ENCODE measurements at regions not wholly inside any gene's neighbourhood (a gene's known extent, or its start where the extent isn't known, plus 50 kb on each side); places are given as distances from the start of the nearest gene placed in this dataset.

DNA sequence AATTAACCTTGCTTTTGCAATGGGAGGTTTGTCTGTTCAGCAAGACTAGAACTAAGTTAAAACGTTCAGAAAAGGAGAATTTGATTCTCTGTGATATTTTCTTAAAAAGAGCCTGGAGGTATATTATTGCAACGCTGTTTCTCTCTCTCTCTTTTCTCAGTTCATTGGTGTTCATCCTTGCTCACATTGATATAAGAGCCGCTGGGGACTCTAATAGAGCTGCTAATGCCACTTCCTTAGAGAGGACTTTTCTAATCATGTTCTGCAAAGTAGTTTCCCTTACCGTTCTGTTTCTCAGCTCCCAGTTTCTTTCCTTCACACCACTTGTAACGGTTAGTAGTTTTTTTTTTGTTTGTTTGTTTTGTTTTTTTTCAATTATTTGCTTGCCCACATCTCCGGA is 203.8 kb downstream of the RWDD3 start:
- no peak for DNase-seq

DNA sequence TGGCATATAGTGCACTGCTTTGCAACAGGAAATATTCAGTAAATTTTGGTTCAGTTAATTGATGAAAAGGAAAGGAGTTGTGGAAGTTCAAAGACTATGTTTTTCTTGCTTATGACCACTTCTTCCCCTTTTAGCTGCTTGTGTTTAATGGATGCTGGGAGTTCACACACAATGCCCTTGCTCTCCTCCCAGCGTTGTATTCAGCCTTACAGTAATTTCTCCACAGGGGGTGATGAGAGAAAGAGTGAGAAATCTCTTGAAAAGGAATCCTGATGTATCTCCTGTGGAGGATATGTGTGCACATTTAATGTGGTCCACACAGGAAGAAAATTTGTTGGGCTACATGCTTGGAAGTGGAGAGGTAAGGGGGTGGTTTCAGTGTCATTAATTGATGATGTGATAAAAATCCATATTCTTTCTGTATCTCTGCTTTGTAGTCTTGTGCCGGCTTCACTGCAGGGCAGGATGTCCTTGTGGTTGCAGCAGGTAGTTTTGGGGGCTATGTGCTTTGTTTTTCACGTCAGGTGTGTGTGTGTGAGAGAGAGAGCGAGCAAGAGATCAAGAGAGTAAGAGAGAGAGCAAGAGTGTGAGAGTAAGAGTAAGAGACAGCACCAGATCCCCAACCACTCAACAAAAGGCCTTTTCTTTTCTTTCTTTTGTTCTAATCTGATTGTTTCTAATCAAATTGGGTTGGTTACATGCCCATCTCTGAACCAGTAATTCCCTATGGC is 204.4 kb downstream of the RWDD3 start:
- no peak for DNase-seq

GRCh38 chr1:95440511-95440910 is 206.5 kb downstream of the RWDD3 start:
- DNase-seq = no peak

DNA sequence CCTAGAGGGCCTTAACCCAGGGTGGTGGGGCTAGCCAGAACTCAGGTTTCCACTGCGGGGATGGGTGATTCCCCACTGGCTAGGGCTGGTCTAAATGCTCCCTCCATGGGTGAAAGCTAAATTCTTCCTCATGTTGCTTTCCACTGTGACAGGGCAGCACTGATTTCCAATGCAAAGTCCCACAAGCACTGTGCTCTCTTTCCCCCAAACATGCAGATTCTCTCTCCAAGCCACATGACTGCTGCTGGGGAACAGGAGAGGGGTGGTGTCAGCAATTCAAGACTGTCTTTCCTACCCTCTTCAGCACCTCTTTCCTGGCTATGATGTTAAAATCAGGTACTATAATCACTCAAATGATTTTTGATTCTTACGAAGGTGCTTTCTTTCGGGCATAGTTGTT is 215.5 kb downstream of the RWDD3 start:
- no peak for DNase-seq

DNA sequence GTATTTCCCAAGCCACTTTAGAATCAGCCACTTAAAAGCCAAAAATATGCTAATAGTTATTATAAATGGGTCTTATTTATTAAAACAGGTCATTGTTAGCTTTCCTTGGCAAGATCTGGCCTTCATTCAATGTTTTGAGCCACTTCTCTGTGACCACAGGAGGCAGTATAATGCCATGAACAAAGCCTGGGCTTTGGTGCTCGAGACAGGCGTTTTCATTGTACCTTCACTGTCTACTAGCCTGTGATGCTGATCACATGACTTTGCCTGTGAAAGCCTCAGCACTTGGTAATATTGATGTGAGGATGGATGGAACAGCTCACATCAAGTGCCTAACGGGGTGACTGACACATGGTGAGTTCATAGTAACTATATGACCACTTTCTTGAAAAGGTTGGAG is 217.0 kb downstream of the RWDD3 start:
- DNase-seq = no peak

DNA sequence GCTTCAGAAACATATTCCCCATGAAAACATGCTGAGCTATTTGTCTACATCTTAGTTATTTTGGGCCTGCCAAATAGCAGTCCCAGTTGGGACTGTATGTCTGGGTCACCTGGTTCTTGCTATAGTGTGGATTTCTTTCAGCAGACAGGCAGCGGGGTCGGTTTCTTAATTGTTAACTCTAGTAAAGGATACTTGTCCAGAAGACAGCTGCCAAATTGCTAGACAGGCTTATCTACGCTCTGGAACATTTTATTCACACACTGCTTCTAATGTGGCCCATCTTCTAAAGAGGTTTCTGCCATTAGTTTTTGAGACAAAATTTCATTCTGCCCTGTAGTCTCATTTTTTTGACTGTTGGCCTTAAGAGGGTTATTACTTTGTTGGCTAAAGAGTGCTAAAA is 217.9 kb downstream of the RWDD3 start:
- no peak for DNase-seq

DNA sequence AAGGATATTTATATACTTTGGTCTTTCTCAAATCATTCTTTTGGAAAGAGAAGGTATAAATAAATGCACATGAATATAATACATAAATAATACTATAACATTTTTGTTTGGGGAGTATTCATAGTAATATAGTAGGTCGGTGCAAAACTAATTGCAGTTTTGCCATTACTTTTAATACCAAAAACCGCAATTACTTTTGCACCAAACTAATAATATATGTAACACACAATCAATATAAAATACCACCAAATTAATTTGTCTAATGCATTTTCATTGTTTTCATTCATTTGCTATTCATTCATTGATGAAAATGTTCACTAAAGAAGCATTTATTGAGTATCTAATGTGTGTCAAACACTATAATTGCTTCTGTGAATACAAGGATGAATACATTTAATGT is 219.0 kb downstream of the RWDD3 start:
- no peak for DNase-seq

GRCh38 chr1:95467036-95467435 is 233.0 kb downstream of the RWDD3 start:
- DNase-seq = no peak

DNA sequence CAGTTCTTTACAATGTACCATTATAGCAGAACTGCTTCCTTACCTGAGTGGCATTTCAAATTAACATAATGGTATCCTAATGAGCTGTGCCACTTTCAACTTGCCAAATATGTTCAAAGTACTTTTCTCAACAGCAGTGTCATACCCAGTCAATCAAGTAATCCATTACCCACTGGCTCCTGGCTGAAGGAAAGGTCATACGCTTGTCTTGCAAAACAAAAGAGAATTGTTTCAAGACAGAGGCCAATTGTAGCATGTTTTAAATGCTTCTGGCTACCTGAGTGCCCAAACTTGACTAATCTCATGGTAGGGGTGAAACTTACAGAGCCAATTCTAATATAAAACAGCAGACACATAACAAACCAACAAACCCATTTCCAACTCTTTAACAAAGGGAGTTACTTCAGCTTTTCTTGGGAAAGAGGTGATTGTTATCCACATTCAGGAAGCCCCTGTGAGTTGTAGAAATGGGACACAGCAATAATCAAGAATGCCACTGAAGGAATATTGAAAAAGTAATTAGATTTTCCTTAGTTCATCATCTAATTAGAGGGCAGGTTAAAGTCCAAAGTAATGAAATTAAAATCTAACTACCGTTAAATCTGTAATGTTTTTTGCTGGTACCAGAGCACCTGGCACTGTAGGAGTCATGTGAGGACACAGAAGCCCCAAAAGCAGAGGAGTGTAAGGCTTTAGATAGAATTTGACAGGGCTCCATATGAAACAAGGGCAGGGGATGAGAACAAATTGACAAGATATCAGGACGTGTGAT is 241.9 kb downstream of the RWDD3 start:
- DNase-seq = no peak

GRCh38 chr1:95496307-95496706 is 262.3 kb downstream of the RWDD3 start:
- no peak for DNase-seq

DNA sequence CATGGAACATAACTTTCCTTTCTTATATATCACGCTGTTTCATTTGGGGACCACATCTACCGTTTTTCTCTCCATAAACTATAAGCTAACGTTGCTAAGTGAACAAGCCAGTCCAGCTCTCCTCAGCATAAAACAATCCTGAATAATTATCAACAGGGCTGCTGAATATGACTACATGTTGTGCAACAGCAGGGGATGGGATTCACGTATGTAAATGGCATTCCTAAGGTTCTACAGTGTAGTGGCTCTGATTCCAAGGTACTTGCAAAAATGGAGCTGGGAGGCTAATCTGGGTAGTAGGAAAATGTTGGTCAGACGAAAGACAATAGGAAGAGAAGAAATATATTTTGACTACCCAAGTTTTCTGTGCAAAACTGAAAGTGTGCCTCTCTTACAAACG is 262.8 kb downstream of the RWDD3 start:
- DNase-seq = no peak

GRCh38 chr1:95497566-95497965 is 263.6 kb downstream of the RWDD3 start:
- DNase-seq = no peak

DNA sequence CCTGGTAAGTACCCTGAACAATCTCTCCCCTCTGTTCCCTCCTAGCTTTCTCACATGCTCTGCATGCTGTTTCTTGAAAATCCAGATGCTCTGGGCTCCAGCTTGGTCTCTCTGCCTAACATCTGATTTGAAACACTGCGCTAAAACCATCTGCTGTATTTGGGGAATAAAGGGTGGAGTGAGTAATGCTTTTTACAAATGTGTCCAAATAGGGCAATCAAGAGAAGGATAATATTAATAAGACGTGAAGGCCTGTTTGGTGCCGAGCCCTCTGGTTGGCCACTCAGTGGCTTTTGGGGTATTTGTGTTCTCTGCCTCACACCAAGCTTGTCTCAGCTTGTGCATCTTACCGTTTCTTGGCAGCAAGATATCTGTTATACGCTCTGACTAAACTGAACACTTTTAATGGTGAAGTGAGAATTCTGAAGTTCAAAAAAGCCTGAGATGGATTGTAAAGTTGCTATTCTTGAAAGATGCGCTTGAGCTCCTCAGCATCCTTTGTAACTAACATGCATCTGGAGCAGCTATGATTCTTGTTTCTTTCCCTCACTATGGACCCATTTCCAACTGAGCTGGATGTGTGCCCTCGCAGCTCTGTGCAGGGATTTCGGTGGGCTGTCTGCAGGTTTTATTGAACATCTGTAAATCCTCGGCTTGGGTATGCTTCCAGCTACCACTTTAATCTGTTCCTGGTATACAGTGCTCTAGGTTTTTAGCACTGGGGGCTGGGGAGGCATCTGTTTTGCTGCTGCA is 269.4 kb downstream of the RWDD3 start:
- no peak for DNase-seq

- DNase-seq = no peak
These were observed 270.3 kb downstream of the RWDD3 start for GRCh38 chr1:95504321-95504720.

DNA sequence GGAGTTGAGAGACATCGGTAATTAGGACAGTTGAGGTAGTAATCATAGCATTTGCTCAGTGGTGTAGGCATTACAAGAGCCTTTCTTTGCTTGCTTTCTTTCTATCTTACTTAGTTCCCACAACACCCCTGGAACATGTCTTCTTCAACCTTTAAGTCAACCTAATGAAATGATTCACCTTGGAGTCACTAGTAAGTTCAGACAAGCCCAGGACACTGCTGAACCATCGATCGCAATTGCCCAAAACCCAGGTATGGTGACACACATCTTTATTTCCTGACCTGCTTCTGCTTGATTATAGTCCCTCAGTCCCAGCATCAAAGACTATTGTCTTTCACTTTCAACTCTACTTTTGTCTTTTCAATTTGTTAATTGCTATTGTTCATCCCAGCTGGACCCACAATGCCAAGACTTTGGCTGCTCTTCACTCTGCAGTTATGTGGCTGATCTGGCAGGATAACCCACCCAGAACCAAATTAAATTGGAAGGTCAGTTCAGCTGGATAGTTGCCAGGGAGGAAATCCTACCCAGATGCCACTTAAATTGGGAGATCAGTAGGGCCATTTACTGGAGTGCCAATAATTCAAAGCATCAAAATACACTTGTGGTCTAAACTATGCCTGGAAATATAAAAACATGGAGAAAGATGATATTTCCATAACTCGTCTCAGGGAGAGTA is 272.9 kb downstream of the RWDD3 start:
- DNase-seq = no peak

DNA sequence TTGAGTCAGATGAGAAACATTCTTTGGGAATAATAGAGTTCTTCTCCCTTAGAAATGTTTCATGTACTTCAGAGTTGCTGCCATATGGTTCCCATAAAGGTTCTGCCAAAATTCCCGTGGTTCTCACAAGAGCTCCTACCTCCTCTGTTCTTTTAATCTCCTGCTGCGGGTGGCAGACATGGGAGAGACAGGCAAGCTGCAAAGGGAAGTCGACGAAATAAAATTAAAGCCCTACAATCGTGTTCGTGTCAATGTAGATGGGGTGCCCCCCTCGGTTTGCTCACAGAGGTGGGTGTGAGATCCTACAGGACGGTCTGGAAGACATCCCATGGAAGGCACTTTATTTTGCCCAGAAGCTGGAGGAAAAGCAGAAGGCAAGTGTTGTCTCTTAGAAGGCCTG is 276.0 kb downstream of the RWDD3 start:
- DNase-seq = no peak

DNA sequence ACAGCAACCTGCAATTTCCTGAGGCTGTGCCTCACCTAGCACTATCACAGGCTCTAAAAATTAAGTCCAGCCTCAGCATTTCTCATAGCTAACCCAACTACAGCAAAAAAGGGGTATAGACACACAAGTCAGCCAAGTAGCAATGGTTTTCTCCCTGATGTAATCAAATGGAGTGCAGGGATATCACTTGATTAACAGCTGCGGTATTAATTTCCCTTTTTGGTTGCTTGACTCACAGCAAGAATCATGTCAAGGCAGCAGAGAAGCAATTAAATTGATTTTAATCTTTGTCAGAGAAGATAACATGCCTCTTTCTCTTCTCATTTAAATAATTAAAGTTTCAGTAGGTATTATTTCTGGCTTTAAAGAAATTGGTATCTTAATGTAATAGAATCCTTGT is 278.9 kb downstream of the RWDD3 start:
- no peak for DNase-seq

DNA sequence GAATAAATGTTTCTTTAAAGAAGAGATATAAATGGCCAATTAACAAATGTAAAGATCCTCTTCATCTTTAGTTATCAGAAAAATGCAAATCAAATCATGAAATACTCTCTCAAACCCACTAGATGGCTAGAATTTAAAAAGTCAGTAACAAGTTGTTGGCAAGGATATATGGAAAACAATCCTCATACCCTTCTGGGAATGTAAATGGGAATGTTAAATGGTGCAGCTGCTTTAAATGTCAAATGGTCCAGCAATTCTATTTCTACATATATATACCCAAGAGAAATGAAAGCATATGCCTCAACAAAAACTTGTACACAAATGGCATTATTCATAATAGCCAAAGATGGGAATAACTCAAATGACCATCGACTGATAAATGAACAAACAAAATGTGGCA is 283.5 kb downstream of the RWDD3 start:
- DNase-seq = no peak

DNA sequence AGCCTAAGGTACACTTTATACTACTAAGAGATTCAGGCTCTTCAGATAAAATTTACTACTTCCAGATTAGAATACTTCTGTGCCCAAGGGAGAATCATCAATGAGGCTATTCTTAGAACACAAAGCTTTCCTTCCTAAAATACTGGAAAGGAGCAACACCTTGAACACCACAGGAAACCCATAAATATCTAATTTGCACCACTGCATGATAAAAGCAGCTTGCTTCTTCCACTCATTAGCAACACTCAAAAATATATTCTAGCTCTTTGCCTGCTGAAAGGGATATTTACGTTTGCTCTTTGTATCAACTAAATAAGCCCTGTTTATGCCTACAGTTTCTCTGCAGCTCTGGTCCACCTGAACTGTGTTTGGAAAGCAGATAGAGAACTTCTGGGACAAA is 284.3 kb downstream of the RWDD3 start:
- no peak for DNase-seq

DNA sequence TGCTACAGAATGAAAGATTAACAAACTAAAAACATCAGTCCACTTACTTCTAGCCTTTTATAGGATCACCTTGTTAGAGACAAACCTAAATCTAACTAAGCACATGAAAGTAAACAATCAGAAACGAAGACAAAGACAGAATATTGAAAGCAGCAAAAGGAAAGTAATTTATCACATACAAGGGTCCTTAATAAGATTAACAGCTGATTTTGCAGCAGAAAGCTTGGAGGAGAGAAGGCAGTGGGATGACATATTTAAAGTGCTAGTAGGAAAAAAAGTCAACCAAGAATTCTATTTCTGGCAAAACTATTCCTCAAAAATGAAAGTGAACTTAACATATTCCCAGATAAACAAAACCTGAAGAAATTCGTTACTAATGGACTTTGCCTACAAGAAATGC is 286.4 kb downstream of the RWDD3 start:
- DNase-seq = no peak

DNA sequence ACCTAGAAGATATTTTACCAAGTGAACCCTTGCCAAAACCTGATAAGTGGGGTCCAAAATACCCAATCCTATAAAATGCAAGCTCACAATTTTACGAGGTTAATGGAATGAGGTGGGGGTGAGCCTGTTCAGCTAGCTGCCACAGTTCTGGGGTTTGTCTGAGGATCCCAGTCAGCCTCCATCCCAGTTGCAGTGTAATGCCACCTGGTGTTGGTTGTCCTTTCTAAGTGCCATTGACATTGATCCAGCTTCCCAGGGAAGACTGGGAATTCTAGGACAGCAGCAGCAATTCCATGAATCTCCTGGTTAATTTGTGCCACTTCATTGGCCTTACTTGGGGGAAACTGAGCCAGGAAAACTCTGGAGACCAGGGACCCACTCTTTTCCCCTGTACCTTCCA is 298.3 kb downstream of the RWDD3 start:
- DNase-seq = no peak

DNA sequence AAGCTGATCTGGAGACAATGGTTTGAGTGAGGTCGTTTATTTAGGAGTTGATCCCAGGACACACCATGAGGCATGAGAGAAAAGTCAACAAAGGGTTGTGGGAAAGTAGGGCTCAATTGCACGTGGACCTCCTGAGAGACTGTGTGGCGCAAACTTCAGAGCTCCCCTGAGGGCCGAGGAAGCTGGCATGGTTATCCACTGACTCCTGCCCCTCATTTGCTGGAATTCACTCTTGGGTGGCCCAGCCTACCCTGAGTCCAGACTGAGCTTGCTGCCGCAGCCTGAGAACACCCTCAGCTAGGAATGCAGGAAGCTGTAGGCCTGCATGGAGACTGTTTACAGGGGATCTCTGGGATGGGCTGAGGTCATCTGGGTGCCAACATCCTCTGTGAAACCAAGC is 301.0 kb downstream of the RWDD3 start:
- no peak for DNase-seq

GRCh38 chr1:95535614-95536013 is 301.6 kb downstream of the RWDD3 start:
- no peak for DNase-seq

All from T-helper 2 cell (primary cell).